Neural cell (in vitro differentiated cells): ENCODE measurements at regions not wholly inside any gene's neighbourhood (a gene's known extent, or its start where the extent isn't known, plus 50 kb on each side); places are given as distances from the start of the nearest gene placed in this dataset.

Experiments used
- EP300 ChIP-seq: fragments of 450-650 bp; conservative IDR thresholded peaks from 2 replicates; pipeline ENCODE4 v1.6.1; 2014; ENCODE audit warnings: antibody characterized with exemption, mild to moderate bottlenecking, moderate library complexity; ENCODE audit not compliant: poor library complexity, severe bottlenecking
- EZH2 ChIP-seq: fragments of 200-600, 300-800 bp; shearing (Covaris generic), sonication (generic); IDR thresholded peaks from 2 replicates; pipeline ENCODE4 v1.6.1; 2014; ENCODE audit warnings: antibody characterized with exemption, low read length, borderline replicate concordance, mild to moderate bottlenecking; ENCODE audit not compliant: insufficient read depth, poor library complexity, severe bottlenecking
- POLR2AphosphoS5 ChIP-seq: IDR thresholded peaks from 2 replicates; pipeline ENCODE4 v1.6.1; 2012
- RAD21 ChIP-seq: fragments of 450-650 bp; conservative IDR thresholded peaks from 2 replicates; pipeline ENCODE4 v1.6.1; 2014; ENCODE audit warnings: antibody characterized with exemption, mild to moderate bottlenecking, moderate library complexity
- SMC3 ChIP-seq: fragments of 450-650 bp; conservative IDR thresholded peaks from 2 replicates; pipeline ENCODE4 v1.6.1; 2014; ENCODE audit warnings: antibody characterized with exemption, mild to moderate bottlenecking, moderate library complexity; ENCODE audit not compliant: poor library complexity
- TF ChIP-seq, protein P1 (sequence below): fragments of 450-650 bp; IDR thresholded peaks from 2 replicates; pipeline ENCODE4 v1.5.1; 2014; ENCODE audit warnings: antibody characterized with exemption, mild to moderate bottlenecking, moderate library complexity; ENCODE audit not compliant: poor library complexity, severe bottlenecking

GRCh38 chr3:188064831-188065493 lies 89.0 kb upstream of the LPP start:
- TF ChIP-seq RAD21 (no peak), SMC3 (no peak), EZH2 (no peak), POLR2AphosphoS5 (no peak), EP300 (no peak)
- TF ChIP-seq, protein P1, sequence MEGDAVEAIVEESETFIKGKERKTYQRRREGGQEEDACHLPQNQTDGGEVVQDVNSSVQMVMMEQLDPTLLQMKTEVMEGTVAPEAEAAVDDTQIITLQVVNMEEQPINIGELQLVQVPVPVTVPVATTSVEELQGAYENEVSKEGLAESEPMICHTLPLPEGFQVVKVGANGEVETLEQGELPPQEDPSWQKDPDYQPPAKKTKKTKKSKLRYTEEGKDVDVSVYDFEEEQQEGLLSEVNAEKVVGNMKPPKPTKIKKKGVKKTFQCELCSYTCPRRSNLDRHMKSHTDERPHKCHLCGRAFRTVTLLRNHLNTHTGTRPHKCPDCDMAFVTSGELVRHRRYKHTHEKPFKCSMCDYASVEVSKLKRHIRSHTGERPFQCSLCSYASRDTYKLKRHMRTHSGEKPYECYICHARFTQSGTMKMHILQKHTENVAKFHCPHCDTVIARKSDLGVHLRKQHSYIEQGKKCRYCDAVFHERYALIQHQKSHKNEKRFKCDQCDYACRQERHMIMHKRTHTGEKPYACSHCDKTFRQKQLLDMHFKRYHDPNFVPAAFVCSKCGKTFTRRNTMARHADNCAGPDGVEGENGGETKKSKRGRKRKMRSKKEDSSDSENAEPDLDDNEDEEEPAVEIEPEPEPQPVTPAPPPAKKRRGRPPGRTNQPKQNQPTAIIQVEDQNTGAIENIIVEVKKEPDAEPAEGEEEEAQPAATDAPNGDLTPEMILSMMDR: no peak
